ENCODE measurements at regions not wholly inside any gene's neighbourhood (a gene's known extent, or its start where the extent isn't known, plus 50 kb on each side); places are given as distances from the start of the nearest gene placed in this dataset.

- Histone ChIP-seq H3K27ac (ENCODE audit: extremely low read length, insufficient read depth, low read length) (no peak overlapping the region), H3K9me3 (ENCODE audit: low read length) (no peaks in the 10 kb centered on the region), H3K4me2 (ENCODE audit: low read depth, low read length) (no peak overlapping the region), H3K4me1 (ENCODE audit: insufficient read depth, low read length) (peaks cover 12% of the 10 kb centered on the region), H3K27me3 (ENCODE audit: control insufficient read depth in 1 of 2, insufficient read depth in 2 of 2, low read length in 2 of 2) (peaks cover 0 to 40% of the 10 kb centered on the region in 2 experiments; a peak in 2 of 5 replicates), H3K36me3 (replicated peaks in 1 of 2; ENCODE audit: control insufficient read depth in 1 of 2, insufficient read depth in 2 of 2, low read length in 2 of 2) (no peaks in the 10 kb centered on the region), H4K20me1 (ENCODE audit: insufficient read depth, low read length) (no peaks in the 10 kb centered on the region), H3K79me2 (ENCODE audit: insufficient read depth, low read length) (no peaks in the 10 kb centered on the region), H3K4me3 (replicated peaks in 1 of 3; ENCODE audit: insufficient read depth in 1 of 3, low read depth in 2 of 3, low read length in 3 of 3) (no peak overlapping the region), H3K9ac (ENCODE audit: insufficient read depth, low read depth, low read length) (no peak overlapping the region), H2AFZ (ENCODE audit: low read length) (no peak overlapping the region)
- ChIA-PET CTCF (ENCODE audit: low intra/inter-chr PET ratio, low total read pairs) (no interaction called here), POLR2A (no interaction called here)
- no peak for TF ChIP-seq ZNF326 (CRISPR knock-in tag; IDR thresholded peaks at IDR 0.05; ENCODE audit: borderline replicate concordance)
- DNase-seq (ENCODE audit: low spot score) (no peak), FAIRE-seq (no peak), ATAC-seq (no peak)
- no TSS peak for BruUV-seq (replicated peaks)
- in situ Hi-C loops (cut with HindIII; ENCODE audit: extremely low pct_ligation_motif_present, low pct_unique_long_range_greater_than_20kb), result no loop called here
- intact Hi-C loops (cut with micrococcal nuclease; ENCODE audit: unreplicated experiment), result no loop called here
- 71% methylated on average over 4 of the region's 4 CpGs for WGBS (ENCODE audit: low lambda C conversion rate)
Measured at GRCh38 chr9:95623640-95624039, 106.9 kb upstream of the PTCH1 start.

DNA sequence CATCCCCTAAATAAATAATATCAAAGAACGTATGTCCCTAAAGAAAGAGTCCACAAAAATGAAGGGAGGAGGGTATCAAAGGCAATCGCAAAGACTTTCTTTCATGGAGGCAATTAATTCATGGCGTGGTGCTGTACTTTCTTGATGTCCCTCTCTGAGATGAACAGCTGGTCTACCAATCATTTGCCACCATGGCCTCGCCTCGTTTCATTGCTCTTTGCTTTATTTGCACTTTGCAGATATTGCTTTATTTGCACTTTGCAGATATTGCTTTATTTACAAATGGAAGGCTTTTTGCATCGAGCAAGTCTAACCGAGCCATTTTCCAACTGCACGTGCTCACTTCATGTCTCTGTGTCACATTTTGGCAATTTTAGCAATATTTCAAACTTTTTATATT, 104.0 kb upstream of the PTCH1 start:
- no peak overlapping the region for H3K9ac ChIP-seq (ENCODE audit: insufficient read depth, low read depth, low read length)
- no peaks in the 10 kb centered on the region for H4K20me1 ChIP-seq (ENCODE audit: insufficient read depth, low read length)
- no peak overlapping the region for H3K4me2 ChIP-seq (ENCODE audit: low read depth, low read length)
- in situ Hi-C loops (cut with HindIII; ENCODE audit: extremely low pct_ligation_motif_present, low pct_unique_long_range_greater_than_20kb) (no loop called here), intact Hi-C loops (cut with micrococcal nuclease; ENCODE audit: unreplicated experiment) (no loop called here)
- no peaks in the 10 kb centered on the region for H3K9me3 ChIP-seq (ENCODE audit: low read length)
- TF ChIP-seq ZNF451 (CRISPR knock-in tag; IDR thresholded peaks at IDR 0.05) (no peak), MEIS1 (CRISPR knock-in tag; IDR thresholded peaks at IDR 0.05; ENCODE audit: borderline replicate concordance) (no peak), PITX1 (CRISPR knock-in tag; IDR thresholded peaks at IDR 0.05) (no peak), ZNF782 (CRISPR knock-in tag; IDR thresholded peaks at IDR 0.05; ENCODE audit: borderline replicate concordance) (no peak), BATF2 (CRISPR knock-in tag; IDR thresholded peaks at IDR 0.05) (no peak), ATF7-NPFF (CRISPR knock-in tag; IDR thresholded peaks at IDR 0.05; ENCODE audit: low read depth) (no peak), ZNF292 (CRISPR knock-in tag; IDR thresholded peaks at IDR 0.05; ENCODE audit: borderline replicate concordance, low read depth) (no peak)
- TF ChIP-seq, protein P1, sequence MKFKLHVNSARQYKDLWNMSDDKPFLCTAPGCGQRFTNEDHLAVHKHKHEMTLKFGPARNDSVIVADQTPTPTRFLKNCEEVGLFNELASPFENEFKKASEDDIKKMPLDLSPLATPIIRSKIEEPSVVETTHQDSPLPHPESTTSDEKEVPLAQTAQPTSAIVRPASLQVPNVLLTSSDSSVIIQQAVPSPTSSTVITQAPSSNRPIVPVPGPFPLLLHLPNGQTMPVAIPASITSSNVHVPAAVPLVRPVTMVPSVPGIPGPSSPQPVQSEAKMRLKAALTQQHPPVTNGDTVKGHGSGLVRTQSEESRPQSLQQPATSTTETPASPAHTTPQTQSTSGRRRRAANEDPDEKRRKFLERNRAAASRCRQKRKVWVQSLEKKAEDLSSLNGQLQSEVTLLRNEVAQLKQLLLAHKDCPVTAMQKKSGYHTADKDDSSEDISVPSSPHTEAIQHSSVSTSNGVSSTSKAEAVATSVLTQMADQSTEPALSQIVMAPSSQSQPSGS (CRISPR knock-in tag; IDR thresholded peaks at IDR 0.05), result no peak
- no peak overlapping the region for H3K4me3 ChIP-seq (replicated peaks in 1 of 3; ENCODE audit: insufficient read depth in 1 of 3, low read depth in 2 of 3, low read length in 3 of 3)
- H3K27ac ChIP-seq (ENCODE audit: extremely low read length, insufficient read depth, low read length), result no peak overlapping the region
- H3K27me3 ChIP-seq (ENCODE audit: control insufficient read depth in 1 of 2, insufficient read depth in 2 of 2, low read length in 2 of 2), result peaks cover 2 to 20% of the 10 kb centered on the region in 2 experiments; a peak in 2 of 5 replicates
- peaks cover 4% of the 10 kb centered on the region for H3K4me1 ChIP-seq (ENCODE audit: insufficient read depth, low read length)
- FAIRE-seq (no peak), DNase-seq (ENCODE audit: low spot score) (no peak), ATAC-seq (no peak)
- no peak overlapping the region for H2AFZ ChIP-seq (ENCODE audit: low read length)
- CTCF ChIA-PET (ENCODE audit: low intra/inter-chr PET ratio, low total read pairs), result no interaction called here
- POLR2A ChIA-PET, result no interaction called here
- BruUV-seq (replicated peaks), result no TSS peak
- H3K79me2 ChIP-seq (ENCODE audit: insufficient read depth, low read length), result no peaks in the 10 kb centered on the region
- WGBS (ENCODE audit: low lambda C conversion rate), result 35% methylated on average over 8 of the region's 8 CpGs
- no peaks in the 10 kb centered on the region for H3K36me3 ChIP-seq (replicated peaks in 1 of 2; ENCODE audit: control insufficient read depth in 1 of 2, insufficient read depth in 2 of 2, low read length in 2 of 2)

Measured in HepG2 (cell line).